Tibial nerve (tissue), 3 donors: ENCODE measurements at regions not wholly inside any gene's neighbourhood (a gene's known extent, or its start where the extent isn't known, plus 50 kb on each side); places are given as distances from the start of the nearest gene placed in this dataset.

ENCODE experiments used
- CTCF ChIP-seq, 5 experiments: fragments of 200-600 bp in 3 of 5; fragments of 450-650 bp in 2 of 5; sonication (generic) in 3 of 5; IDR thresholded peaks; one replicate each; pipeline ENCODE4 v1.5.1; 2016 to 2019; ENCODE audit warnings: antibody characterized with exemption in 5 of 5, mild to moderate bottlenecking in 3 of 5, moderate library complexity in 2 of 5
- POLR2A ChIP-seq, 2 donors: fragments of 450-650 bp; IDR thresholded peaks; one replicate each; pipeline ENCODE4 v1.6.1; 2017; ENCODE audit warnings: antibody characterized with exemption in 2 of 2, mild to moderate bottlenecking in 2 of 2, moderate library complexity in 2 of 2

- TF ChIP-seq CTCF (IDR thresholded peaks at IDR 0.05) (no peak), POLR2A (IDR thresholded peaks at IDR 0.05) (no peak)
Observed at GRCh38 chr7:19948160-19948559, 174.7 kb upstream of the TMEM196 start.
